ENCODE measurements at regions not wholly inside any gene's neighbourhood (a gene's known extent, or its start where the extent isn't known, plus 50 kb on each side); places are given as distances from the start of the nearest gene placed in this dataset.

DNA sequence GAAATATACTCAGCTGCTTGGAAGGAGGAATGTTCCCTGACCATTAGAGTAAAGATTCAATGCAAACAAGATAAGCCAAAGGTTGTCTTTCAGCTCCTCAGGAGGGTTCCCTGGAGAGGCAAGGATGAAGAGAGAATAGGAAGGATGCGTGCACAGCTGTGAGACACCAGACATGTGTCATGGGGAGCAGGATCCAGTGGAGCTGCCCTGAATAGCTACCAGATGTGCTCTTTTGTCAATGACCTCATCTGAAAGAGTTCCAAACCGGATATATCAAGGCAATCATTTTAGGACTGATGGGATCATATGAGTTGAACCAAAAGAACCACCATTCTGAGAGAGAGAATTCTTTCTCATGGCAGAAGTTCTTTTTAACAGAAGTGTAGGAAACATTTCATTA lies 490.6 kb downstream of the IRS1 start:
- TF ChIP-seq, protein P1, sequence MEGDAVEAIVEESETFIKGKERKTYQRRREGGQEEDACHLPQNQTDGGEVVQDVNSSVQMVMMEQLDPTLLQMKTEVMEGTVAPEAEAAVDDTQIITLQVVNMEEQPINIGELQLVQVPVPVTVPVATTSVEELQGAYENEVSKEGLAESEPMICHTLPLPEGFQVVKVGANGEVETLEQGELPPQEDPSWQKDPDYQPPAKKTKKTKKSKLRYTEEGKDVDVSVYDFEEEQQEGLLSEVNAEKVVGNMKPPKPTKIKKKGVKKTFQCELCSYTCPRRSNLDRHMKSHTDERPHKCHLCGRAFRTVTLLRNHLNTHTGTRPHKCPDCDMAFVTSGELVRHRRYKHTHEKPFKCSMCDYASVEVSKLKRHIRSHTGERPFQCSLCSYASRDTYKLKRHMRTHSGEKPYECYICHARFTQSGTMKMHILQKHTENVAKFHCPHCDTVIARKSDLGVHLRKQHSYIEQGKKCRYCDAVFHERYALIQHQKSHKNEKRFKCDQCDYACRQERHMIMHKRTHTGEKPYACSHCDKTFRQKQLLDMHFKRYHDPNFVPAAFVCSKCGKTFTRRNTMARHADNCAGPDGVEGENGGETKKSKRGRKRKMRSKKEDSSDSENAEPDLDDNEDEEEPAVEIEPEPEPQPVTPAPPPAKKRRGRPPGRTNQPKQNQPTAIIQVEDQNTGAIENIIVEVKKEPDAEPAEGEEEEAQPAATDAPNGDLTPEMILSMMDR (IDR thresholded peaks at IDR 0.05): no peak
- TF ChIP-seq POLR2A (IDR thresholded peaks at IDR 0.05) (no peak), EP300 (IDR thresholded peaks at IDR 0.05) (no peak)
